Tibial artery (tissue), 4 donors: ENCODE measurements at regions not wholly inside any gene's neighbourhood (a gene's known extent, or its start where the extent isn't known, plus 50 kb on each side); places are given as distances from the start of the nearest gene placed in this dataset.

Experiments used
- DNase-seq, 2 donors: peaks; one replicate each; pipeline ENCODE4 v3.0.0-alpha.2; 2019
- H3K27ac ChIP-seq, 2 donors: fragments of 200-600 bp; sonication (generic) in 1 of 2; 1 replicate in 1 of 2; 2 replicates in 1 of 2; pipeline ENCODE4 v1.5.1; 2018 to 2019; ENCODE audit warnings: mild to moderate bottlenecking in 1 of 2
- H3K27me3 ChIP-seq, 2 donors: fragments of 200-600 bp; sonication (generic) in 1 of 2; one replicate each; pipeline versions ENCODE4 v1.5.1 to v1.6.0; 2016 to 2019
- H3K36me3 ChIP-seq, 3 donors: fragments of 200-600 bp; sonication (generic) in 2 of 3; one replicate each; pipeline ENCODE4 v1.5.1; 2016 to 2019; ENCODE audit warnings: mild to moderate bottlenecking in 2 of 3
- H3K4me1 ChIP-seq, 4 donors: fragments of 200-600 bp; sonication (generic) in 2 of 4; 1 replicate in 3 of 4; 2 replicates in 1 of 4; pipeline ENCODE4 v1.5.1; 2016 to 2019
- H3K4me3 ChIP-seq, 2 donors: fragments of 200-600 bp; sonication (generic) in 1 of 2; 1 replicate in 1 of 2; 2 replicates in 1 of 2; pipeline ENCODE4 v1.5.1; 2018 to 2019; ENCODE audit warnings: mild to moderate bottlenecking in 2 of 2
- H3K9me3 ChIP-seq, 3 donors: fragments of 200-600 bp; sonication (generic) in 1 of 3; one replicate each; pipeline ENCODE4 v1.5.1; 2016 to 2019
- CTCF ChIP-seq, 2 experiments: fragments of 200-600 bp in 1 of 2; fragments of 450-650 bp in 1 of 2; IDR thresholded peaks; one replicate each; pipeline ENCODE4 v1.5.1; 2017 to 2019; ENCODE audit warnings: antibody characterized with exemption in 2 of 2, mild to moderate bottlenecking in 1 of 2, moderate library complexity in 1 of 2
- intact Hi-C: fragments of 100-400 bp; cut with DNase I; formaldehyde crosslinking; loops from one replicate; pipeline ENCODE4 v1.15.0; 2023; ENCODE audit warnings: low total_unique reads

DNA sequence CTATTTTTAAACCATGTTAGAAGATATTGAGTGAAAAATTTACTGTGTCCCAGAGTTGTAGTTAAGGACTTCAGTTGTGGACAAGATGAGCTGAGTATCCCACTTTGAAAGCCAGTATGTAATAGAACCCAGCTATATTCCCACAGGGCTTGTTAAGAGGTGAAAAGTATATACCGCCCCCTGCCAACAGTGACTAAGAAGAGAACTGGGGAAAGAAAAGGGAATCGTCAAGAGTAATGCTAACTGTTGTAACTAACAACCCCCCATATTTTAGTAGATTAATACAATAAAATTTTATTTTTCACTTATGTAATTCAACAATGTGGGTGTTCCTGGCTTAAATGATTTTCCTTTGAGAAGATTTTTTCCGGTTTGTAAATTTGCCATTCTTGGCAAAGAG lies 250.4 kb upstream of the GIMD1 start:
- H3K4me3 ChIP-seq = no peak overlapping the region

DNA sequence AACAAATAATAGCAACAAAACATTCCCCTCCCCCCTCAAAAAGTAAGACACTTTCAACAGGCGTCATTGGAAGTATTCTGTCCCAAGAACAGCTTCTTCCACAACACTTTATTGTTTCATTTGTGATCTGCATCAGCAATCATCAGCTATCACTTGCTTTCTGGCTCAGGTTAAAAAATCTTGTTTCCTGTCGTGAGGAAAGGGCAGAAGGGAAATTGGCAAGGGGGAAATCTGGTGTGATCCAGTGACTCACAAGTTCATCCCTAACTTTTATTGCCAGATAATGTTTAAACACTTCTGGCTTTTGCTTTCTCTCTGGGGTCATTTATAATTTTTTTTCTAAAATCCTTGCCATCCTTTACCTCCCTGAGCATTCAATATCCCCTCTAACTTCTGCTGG lies 247.4 kb upstream of the GIMD1 start:
- intact Hi-C loops = no loop called here
- TF ChIP-seq CTCF (IDR thresholded peaks at IDR 0.05) = no peak
- no peaks in the 10 kb centered on the region for H3K36me3 ChIP-seq
- no peak overlapping the region for H3K4me3 ChIP-seq
- H3K4me1 ChIP-seq = no peaks in the 10 kb centered on the region
- no peaks in the 10 kb centered on the region for H3K9me3 ChIP-seq
- H3K27ac ChIP-seq = no peak overlapping the region
- DNase-seq = no peak
- H3K27me3 ChIP-seq = no peaks in the 10 kb centered on the region

More for the DNA sequence above, 250.4 kb upstream of the GIMD1 start:
- no peaks in the 10 kb centered on the region for H3K4me1 ChIP-seq
- no peaks in the 10 kb centered on the region for H3K9me3 ChIP-seq
- H3K27ac ChIP-seq = no peak overlapping the region
- no peak for TF ChIP-seq CTCF (IDR thresholded peaks at IDR 0.05)
- H3K36me3 ChIP-seq = no peaks in the 10 kb centered on the region
- H3K27me3 ChIP-seq = no peaks in the 10 kb centered on the region
- no peak for DNase-seq
- intact Hi-C loops = no loop called here

- H3K36me3 ChIP-seq = no peaks in the 10 kb centered on the region
- no peaks in the 10 kb centered on the region for H3K4me1 ChIP-seq
- H3K27me3 ChIP-seq = no peaks in the 10 kb centered on the region
- H3K4me3 ChIP-seq = no peak overlapping the region
- DNase-seq = no peak
- no peaks in the 10 kb centered on the region for H3K9me3 ChIP-seq
- no peak overlapping the region for H3K27ac ChIP-seq
- no peak for TF ChIP-seq CTCF (IDR thresholded peaks at IDR 0.05)
- intact Hi-C loops = no loop called here
These were observed 246.9 kb upstream of the GIMD1 start for GRCh38 chr4:106615410-106615945.

GRCh38 chr4:106614441-106614840 lies 245.9 kb upstream of the GIMD1 start:
- TF ChIP-seq CTCF (IDR thresholded peaks at IDR 0.05) = no peak
- H3K36me3 ChIP-seq = no peaks in the 10 kb centered on the region

DNA sequence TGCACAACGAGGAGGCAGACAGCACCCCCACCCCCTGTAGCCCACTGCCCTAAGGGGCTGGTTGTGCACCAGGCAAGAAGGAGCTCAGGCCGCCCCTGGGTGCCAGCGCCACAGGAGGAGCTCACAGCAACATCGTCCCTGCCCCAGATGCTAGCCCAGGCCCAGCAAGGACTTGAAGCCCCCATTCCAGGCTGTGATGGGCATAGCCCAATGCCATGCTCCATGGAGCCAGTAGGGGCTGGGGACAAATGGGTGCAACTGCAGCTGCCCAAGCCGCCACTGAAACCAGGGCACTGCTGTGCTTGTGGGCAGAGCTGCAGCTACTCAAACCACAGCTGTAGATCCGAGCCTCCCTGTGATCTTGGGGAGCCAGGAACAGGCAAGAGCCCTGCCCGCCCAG lies 241.3 kb upstream of the GIMD1 start:
- no peak overlapping the region for H3K27ac ChIP-seq
- no peaks in the 10 kb centered on the region for H3K27me3 ChIP-seq
- DNase-seq = no peak
- no peaks in the 10 kb centered on the region for H3K9me3 ChIP-seq
- no peaks in the 10 kb centered on the region for H3K4me1 ChIP-seq
- no peak for TF ChIP-seq CTCF (IDR thresholded peaks at IDR 0.05)
- no peak overlapping the region for H3K4me3 ChIP-seq
- intact Hi-C loops = no loop called here
- H3K36me3 ChIP-seq = no peaks in the 10 kb centered on the region

More at GRCh38 chr4:106614441-106614840, 245.9 kb upstream of the GIMD1 start:
- DNase-seq = no peak
- no peaks in the 10 kb centered on the region for H3K27me3 ChIP-seq
- intact Hi-C loops = no loop called here
- no peaks in the 10 kb centered on the region for H3K9me3 ChIP-seq
- H3K4me3 ChIP-seq = no peak overlapping the region
- H3K27ac ChIP-seq = no peak overlapping the region
- no peaks in the 10 kb centered on the region for H3K4me1 ChIP-seq

DNA sequence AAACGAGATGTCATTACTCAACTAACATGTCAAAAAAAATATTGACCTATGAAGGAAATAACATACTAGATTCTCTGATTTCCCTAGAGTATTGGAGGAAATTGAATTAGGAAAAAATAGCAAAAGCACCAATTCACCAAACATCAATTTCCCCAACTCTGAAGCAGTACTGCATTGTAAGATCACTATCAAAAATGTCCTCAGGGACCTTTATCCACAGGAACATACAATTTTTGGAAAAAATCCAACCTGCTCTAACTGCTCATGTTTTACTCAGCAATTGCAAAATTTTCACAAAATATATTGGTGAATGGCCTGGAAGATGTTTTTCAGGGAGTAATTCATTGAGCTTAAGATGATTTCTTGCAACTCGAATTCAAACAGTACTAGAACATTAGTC lies 239.0 kb upstream of the GIMD1 start:
- intact Hi-C loops = no loop called here

More for the DNA sequence above, 239.0 kb upstream of the GIMD1 start:
- Histone ChIP-seq H3K4me3 (no peak overlapping the region), H3K4me1 (no peaks in the 10 kb centered on the region), H3K36me3 (no peaks in the 10 kb centered on the region), H3K9me3 (no peaks in the 10 kb centered on the region), H3K27ac (no peak overlapping the region), H3K27me3 (no peaks in the 10 kb centered on the region)
- no peak for TF ChIP-seq CTCF (IDR thresholded peaks at IDR 0.05)
- DNase-seq = no peak
